ENCODE measurements at regions not wholly inside any gene's neighbourhood (a gene's known extent, or its start where the extent isn't known, plus 50 kb on each side); places are given as distances from the start of the nearest gene placed in this dataset.
"Not testable (repeated sequence)": the region's sequence is repeated elsewhere in the genome, so short reads cannot be mapped to it uniquely, and the experiment has no call there.

DNA sequence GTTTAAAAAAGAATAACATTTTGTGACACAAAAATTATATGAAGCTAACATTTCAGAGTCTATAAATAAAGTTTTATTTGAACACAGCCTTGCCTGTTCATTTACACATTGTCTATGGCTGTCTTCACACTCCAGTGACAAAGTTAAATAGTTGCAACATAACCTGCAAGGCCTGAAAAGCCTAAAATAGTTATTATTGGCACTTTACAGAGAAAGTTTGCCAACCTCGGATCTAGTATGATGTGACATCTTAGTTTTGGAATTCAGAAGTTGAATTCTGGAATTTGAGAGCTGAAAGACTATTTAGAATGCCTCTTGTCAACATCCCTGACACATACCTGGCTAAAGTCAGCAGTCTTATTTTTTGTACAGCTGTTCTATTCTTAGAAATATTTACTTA lies 68.3 kb downstream of the DYRK2 start:
- DNase-seq (ENCODE audit: low read depth in 2 of 2): no peak

DNA sequence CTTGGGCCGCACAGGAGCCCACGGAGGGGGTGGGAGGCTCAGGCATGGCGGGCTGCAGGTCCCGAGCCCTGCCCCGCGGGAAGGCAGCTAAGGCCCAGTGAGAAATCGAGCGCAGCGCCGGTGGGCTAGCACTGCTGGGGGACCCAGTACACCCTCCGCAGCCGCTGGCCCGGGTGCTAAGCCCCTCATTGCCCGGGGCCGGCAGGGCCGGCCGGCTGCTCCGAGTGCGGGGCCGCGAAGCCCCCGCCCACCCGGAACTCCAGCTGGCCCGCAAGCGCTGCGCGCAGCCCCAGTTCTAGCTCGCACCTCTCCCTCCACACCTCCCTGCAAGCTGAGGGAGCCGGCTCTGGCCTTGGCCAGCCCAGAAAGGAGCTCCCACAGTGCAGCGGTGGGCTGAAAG lies 70.8 kb downstream of the DYRK2 start:
- not testable (repeated sequence) for DNase-seq (ENCODE audit: low read depth in 2 of 2)

DNA sequence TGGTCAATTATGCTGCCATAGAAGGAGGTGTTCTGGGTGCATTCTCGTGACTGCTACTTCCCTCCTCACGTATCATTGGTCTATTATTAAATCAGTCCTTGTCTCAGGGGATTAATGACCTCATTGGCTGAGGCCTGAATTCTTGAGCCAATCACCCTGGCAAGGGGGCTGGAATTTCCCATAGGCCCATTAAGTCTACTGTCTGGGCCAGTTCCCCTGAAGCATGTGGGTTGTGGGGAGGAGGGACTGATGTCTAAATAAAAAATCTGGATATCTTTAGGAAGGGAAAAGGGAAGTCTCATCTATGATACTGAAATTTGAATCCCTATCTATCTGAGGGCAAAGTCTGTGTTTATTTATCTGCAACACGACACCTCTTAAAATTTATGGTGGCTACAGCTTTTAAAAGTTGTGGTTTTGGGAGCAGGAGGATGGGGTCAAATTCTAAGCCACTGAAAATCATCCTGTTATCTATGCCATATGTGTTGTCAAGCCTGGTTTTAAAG lies 71.9 kb downstream of the DYRK2 start:
- DNase-seq (ENCODE audit: low read depth in 2 of 2): no peak

DNA sequence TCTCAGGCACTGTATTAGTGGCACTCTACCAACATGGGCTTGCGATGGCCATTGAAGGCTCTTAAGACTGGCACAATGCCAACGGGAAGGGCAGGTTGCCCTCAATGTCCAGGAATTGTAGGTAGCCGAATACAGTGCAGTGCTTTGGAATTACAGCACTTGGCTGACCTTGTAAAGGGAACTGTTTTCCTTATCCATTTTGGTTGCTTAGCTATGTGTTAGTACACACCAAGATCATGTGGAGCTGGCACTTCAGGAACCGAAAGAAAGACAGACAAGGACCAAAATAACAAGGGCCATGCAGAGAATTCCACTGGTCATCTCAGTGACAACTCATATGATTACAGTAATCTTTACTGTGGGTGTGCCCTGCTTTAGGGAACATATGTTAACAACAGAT lies 72.7 kb downstream of the DYRK2 start:
- DNase-seq (ENCODE audit: low read depth in 2 of 2): no peak

DNA sequence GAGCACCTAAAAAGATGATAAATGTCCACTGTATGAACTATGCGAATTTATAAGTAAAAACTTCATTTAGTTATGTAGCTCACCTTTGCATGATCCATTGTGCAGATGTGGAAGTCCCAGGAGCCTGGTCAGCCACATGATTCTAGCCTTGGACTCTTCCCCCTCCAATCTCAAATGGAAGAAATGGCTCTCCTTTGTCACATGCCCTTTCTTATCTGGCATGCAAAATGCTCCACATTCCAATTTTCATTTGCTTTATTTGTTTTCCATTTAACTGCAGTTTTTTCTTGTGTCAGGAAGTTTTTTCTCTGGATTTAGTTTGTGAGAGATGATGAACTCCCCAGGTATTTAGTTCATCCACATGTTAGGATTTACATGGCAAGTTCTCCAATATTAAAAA lies 73.8 kb downstream of the DYRK2 start:
- DNase-seq (ENCODE audit: low read depth in 2 of 2): no peak

DNA sequence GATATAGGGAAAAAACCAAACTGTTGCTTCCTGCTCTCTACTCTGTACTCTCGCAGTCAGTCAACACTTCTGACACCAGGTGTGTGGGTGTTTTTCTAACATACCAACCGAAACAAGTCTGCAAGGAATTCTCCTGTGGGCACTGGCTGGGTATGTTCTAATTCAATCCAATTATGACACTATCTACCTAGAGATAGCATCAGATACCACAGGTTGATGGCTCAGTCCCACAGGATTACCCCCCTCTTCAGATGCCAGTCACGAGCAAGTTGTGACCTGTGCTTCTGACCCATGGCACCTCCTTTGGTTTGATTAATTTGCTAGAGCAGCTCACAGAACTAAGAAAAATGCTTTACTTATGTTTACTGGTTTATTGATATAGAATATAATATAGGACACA lies 78.3 kb downstream of the DYRK2 start:
- no peak for DNase-seq (ENCODE audit: low read depth in 2 of 2)

DNA sequence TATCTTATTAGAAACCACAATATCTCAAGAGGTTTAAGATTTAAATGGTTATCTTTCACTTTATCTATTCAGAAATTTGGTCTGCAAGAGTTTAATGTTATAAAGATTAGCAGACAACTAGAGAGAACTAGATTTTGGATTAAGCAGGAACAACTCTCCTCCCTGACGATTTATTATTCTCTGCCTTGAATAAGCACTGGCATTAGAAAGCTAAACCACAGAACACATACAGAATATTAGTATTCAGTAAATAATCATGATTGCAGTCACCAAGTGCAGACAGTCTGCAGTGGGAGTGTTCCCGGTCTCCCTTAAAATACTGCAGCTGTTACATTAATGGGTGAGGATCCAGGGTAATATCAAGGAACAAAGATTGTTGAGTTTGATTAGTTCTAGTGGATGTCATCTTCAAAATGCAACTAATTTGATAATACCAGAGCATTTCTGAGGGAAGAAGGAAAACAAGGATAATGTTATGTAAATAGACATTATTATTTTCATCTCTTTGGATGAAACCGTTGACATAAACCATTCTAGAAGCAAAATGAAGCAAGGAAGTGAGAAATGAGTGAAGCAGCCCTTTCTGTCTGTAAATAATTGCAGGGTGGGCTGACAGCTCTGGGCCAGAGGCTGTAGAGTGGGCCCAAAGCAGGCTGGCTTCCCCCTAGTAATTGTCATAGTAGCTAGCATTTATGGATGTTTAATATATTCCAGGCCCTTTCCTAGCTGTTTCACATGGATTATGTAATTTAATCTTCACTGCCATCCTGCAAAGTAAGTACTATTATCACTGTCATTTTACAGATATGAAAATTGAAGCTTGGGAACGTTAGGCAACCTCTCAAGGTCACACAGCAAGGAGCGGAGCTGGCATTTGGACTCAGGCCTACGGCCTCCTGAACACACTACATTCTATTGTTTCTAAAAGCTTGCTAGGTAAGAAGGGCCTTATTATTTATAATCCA lies 79.4 kb downstream of the DYRK2 start:
- DNase-seq (ENCODE audit: low read depth in 2 of 2): no peak

DNA sequence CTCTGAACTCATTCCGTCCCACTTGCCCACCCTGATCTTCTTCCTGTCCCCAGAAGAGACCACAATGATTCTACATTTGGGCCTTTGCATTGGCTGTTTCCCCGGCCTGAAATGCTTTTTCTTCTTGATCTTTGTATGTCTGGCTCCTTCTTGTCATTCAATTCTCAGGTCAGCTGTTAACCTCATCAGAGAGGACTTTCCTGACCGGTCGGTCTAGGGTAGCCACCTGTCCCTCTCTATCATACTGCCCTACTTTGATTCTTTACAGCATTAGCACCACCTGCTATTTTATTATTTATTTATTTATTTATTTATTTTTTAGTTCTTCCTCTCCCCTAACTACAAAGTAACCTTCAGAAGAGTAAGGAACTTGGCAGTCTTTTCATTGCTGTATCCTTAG lies 84.3 kb downstream of the DYRK2 start:
- DNase-seq (ENCODE audit: low read depth in 2 of 2): no peak

DNA sequence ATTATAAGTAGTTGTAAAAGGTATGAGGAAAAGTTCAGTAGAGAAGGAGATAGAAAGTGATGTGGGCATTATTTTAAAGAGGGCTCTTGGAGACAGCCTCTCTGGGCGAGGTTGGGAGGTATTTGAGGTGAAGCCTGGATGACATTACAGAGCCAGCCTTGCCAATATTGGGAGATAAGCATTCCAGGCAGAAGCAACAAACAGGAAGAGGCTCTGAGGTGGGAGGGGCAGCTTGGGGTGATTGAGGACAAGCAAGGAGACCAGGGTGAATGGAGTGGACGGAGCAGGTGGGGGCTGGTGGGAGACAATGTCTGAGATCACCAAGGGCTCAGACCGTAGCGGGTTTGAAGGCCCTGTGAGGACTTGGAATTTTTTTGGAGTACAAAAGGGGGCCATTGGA lies 87.3 kb downstream of the DYRK2 start:
- DNase-seq (ENCODE audit: low read depth in 2 of 2): no peak

DNA sequence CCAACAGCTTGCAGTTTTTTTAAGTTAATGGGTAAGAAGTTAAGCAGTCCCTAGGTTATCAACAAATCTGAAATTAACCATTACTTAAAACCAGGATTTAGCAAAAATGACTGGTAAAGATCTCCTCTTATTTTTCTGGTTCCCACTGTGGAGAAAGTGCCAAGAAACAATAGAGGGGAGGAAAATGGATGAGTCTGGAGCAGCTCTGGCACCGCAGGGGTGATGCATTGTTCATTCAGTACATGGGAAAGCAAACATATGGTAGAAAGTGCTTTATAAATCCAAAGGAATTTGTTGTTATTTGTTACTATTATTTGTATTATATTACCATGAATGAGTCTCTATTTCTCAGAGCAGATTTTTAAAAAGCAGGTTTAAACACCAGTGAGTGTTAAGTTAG lies 92.2 kb downstream of the DYRK2 start:
- DNase-seq (ENCODE audit: low read depth in 2 of 2): no peak

DNA sequence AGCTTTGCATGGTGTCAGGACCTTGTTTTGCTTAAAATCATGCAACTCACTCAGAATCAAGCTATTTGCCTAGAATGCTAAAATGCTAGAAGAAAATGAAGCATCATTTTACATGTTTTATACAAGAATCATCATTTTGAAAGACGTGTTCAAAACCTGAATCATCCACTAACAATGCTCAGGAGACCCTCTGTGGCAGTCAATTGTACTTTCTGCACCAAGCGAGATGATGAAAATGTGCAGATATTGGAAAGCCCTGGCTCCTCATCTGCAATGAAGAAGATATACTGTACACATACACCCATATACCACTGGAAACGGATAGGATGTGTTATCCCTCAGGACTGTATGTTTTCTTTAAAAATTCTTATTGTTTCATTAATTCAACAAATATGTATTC lies 92.7 kb downstream of the DYRK2 start:
- DNase-seq (ENCODE audit: low read depth in 2 of 2): no peak

DNA sequence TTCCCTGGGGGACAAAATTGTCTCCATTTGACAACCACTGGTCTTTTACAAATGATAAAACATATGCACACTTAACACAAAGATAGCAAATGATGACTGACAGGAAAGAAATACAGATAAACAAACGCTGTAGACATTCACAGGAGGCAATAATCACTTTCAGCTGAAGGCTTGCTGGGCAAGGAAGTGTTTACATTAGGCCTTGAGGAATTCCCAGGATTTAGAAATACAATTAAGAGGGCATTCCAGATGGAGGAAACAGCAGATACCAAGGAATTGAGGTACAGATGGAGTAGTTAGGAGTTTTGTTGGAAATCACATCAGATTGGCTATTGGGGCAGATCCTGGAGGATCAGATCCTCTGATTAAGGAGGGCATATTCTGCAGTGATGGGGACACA lies 93.9 kb downstream of the DYRK2 start:
- no peak for DNase-seq (ENCODE audit: low read depth in 2 of 2)

DNA sequence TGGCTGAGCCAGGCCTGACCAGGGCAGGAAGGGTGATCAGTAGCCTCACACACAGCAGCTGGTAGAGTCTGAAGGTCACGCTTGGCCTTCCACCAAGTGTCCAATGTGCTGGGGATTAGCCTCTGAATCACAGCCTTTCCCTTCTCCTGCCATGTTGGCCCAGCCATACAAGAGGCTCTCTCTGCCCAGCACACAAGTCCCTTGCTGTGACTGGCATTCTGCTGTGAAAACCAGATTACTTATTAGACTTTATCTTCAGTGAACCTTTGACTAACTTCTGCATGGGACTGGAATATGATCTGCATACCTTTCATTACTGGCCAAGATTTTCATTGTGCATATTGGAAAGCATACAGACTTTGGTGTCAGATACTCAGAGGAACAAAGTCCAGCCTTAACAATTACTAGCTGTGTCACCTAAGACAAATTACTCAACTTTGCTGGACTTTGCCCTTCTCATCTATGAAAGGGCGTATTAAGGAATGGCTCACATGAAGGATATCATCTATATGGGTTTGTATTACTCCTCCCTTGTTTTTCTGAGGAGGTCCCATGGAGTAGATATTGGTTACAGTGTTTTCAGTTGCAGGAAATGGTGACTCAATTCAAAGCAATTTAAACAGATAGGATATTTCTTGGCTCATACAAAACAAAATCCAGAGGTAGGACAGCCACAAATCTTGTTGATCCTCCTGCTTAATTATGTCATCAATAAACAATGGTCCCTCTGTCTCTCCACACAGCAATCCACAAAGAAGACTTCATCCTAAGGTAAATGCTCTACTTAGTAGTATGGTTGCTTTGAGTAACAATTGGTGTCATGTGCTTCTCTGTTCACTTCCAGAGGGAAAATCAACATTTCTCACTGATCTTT lies 99.6 kb downstream of the DYRK2 start:
- no peak for DNase-seq (ENCODE audit: low read depth in 2 of 2)

DNA sequence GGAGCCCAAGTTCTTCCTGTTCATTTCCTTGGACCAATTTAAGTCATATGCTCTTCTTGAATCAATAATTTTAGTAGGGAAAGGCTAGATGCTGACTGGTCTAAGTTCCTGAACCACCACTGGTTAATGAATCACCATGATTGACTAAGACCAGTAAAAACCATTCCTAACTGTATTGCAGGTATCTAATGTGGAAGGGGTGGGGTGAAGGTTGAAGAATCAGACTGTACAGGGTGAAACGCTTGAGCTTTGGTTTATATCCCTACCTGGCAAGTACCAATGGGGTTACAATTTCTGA lies 100.1 kb downstream of the DYRK2 start:
- no peak for DNase-seq (ENCODE audit: low read depth in 2 of 2)

DNA sequence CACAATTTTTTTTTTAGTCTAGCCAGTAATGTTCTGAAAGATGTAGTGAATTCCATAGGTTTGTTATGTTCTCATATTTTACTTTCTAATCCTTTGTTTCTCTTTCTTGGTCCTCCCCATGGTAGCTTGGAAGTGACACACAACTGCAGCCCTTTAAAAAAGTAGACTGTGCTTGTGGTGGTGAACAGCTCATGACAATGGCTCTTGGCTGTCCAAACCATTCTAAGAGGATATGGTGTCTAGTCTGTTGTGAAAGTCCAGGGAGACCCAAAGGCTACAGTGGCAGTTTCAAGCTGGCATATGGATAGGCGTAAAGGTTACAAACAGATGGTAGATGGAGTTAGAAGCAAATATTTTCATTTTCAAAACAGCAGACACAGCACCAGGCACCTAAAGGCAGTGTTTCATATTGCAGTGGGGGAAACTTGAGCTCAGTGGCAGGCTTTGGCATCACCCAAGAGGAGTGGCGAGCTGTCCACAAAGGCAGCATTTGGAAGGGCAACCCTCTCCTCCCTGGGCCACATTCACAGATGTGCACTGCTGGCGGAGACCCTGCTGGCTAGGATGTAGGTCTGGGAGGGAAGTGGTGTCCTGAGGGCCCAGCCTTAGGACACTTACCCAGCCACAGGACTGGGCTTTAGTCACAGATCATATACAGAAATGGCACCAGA lies 102.1 kb downstream of the DYRK2 start:
- no peak for DNase-seq (ENCODE audit: low read depth in 2 of 2)

DNA sequence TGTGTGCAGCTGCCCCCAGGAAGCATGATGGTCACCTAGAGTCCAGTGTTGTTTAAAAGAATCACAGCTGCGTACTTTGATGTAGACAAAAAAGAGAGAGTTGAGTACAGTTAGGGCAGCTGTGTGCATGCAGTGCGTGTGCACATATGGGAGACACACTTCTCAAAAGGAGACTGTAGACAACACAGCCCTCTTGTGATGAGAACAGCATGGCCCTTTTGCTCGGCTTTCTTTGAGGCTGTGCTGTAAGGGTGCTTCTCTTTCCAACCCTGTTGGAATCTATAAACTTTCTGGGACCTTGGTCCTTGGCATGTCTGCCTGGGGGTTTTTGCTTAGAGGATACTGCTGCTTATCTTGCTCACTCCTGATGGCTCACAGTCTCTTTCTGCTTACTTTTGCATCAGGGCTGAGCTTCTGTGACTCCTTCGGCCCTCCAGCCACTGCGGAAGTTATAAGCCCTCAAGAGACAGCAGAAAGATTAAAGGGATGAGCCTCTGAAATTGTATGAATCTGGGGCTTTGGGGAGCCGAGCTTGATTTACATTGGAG lies 102.9 kb downstream of the DYRK2 start:
- no peak for DNase-seq (ENCODE audit: low read depth in 2 of 2)

DNA sequence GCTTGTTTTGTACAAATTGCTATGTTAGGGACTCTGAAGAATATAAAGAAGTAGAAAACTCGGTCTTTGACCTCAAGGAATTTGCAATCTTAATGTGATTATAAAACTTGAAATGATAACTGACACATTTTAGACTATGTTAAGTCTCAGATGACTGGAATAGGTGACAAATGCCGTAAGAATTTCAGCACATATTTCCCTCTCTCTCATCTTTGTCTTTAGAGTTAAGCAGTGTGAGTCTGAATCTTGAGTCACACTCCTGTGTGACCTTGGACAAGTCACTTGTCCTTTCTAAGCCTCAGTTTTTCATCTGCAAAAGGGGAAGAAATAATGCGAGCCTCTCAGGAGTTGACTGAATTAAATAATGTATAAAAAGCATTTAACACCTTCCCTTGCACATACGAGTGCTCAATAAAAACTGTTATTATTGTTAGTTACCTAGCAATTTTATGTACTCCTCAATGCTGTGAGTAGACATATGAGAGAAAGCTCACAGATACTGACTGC lies 103.7 kb downstream of the DYRK2 start:
- no peak for DNase-seq (ENCODE audit: low read depth in 2 of 2)

DNA sequence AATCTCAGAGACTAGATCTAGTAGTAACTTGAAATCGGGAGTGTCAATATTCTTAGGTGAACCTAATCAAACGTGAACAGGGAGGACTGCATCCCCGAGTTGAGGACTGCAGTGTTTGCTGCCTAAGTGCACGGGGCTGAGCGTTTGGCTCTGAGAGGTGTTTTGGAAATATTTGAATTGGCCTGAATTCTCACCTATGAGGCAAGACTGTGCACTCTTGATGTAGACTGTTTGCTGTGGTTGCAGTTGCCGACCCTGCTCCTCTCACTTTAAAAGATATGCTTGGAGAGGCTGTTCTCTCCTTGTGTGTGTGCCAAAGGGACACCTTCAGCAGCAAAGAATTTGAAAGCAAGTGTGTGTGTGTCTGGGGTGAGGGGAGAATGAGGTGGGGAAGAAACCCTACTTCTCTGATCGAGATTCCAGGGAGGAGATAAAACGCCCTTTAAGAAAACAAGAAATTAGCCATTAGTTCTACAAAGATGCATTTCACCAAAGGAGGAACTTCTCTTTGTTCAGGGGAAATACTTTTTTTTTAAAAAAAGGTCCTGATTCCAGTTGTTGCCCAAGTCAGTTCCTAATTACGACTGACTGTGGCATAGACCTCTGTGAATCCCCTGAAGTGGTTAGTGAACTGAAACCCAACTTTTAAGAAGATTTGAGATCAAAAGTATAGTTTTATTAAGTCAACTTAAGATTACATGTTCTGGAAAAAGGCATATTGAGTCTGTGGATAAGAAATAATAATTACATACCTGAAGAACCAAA lies 106.6 kb downstream of the DYRK2 start:
- no peak for DNase-seq (ENCODE audit: low read depth in 2 of 2)

DNA sequence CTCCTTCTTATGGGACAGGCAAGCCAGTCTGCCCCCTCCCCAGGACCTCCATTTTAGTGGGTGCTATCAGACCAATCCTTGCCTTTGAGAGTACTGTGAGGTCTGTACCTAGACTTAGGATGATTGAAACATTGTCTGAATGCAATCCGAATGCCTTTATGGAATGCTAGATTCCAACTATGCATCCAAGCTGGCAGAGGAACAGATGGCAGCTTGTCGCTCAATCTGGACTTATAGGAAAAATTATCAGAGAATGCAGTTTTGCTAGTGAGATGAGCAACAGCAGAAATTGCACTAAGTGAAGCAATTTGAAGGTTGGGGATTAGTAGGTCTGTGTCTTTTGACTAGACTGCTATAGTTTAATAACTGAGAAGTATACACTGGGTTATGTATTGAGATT lies 109.1 kb downstream of the DYRK2 start:
- no peak for DNase-seq (ENCODE audit: low read depth in 2 of 2)

DNA sequence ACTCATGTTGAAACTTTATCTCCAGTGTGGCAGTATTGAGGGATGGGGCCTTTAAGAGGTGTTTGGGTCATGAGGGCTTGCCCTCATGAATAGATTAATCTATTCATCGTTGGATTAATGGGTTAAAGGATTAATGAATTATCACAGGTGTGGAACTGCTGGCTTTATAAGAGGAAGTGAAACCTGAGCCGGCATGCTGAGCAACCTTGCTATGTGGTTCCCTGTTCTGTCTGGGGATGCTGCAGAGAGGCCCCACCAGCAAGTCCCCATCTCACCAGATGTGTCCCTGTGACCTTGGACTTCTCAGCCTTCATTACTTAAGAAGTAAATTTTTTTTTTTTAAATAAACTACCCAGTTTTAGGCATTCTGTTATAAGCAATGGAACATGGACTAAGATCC lies 109.6 kb downstream of the DYRK2 start:
- DNase-seq (ENCODE audit: low read depth in 2 of 2): no peak

DNA sequence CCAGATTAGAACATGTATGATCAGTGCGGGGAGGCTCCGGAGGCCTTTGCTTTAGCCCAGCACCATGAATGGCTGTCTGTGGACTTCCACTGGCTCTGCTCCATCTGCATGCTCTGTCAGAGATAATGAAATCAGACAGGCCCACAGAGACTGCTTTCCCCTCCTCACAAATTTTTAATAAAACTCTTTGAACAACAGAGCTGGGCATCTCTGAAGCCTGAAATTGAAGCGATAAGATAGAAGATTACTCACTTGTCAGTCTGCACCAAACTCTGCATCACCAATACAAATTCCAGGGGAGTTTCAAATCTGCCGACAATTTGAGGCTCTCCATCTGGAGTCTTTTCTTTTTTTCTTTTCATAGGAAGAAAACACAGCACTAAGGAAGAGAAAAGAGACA lies 110.0 kb downstream of the DYRK2 start:
- no peak for DNase-seq (ENCODE audit: low read depth in 2 of 2)

All from stimulated activated CD8-positive, alpha-beta memory T cell treated with anti-CD3 and anti-CD28 coated beads, Interleukin-15, amount 100 ng/mL, for 48 hours (primary cell).